WTC11 (cell line): ENCODE measurements at regions not wholly inside any gene's neighbourhood (a gene's known extent, or its start where the extent isn't known, plus 50 kb on each side); places are given as distances from the start of the nearest gene placed in this dataset.

Experiments used
- ATAC-seq: fragments of 200-7000 bp; cut with Tn5 transposase; 2 replicates; pipeline ENCODE4 v1.10.0; 2021; ENCODE audit warnings: mild to moderate bottlenecking, moderate library complexity
- CTCF ChIA-PET: fragments of 300-600 bp; sonication (Branson Sonifier 250); formaldehyde crosslinking; loops from one replicate; lab custom pipeline; 2021; ENCODE audit warnings: antibody characterized with exemption; lab: Charles Lee
- POLR2A ChIA-PET: fragments of 350-600 bp; sonication (Branson Sonifier 250); formaldehyde crosslinking; loops from one replicate; lab custom pipeline; 2021; ENCODE audit warnings: antibody characterized with exemption; lab: Charles Lee
- DNase-seq: peaks from one replicate; pipeline ENCODE4 v3.0.0; 2021; ENCODE audit warnings: low spot score
- H3K27ac Mint-ChIP-seq: 2 replicates; pipeline ENCODE4 v1.8.0; 2021; ENCODE audit warnings: mixed read lengths
- H3K27me3 Mint-ChIP-seq: 2 replicates; pipeline ENCODE4 v1.8.0; 2021; ENCODE audit warnings: low read depth, mild to moderate bottlenecking, moderate library complexity, mixed read lengths
- H3K36me3 Mint-ChIP-seq: 2 replicates; pipeline ENCODE4 v1.8.0; 2021; ENCODE audit warnings: mixed read lengths
- H3K4me1 Mint-ChIP-seq: 2 replicates; pipeline ENCODE4 v1.8.0; 2022; ENCODE audit warnings: mixed read lengths
- H3K4me3 Mint-ChIP-seq: 2 replicates; pipeline ENCODE4 v1.8.0; 2021; ENCODE audit warnings: mild to moderate bottlenecking, moderate library complexity, mixed read lengths
- H3K9me3 Mint-ChIP-seq: 2 replicates; pipeline ENCODE4 v1.8.0; 2021; ENCODE audit warnings: mixed read lengths
- AR ChIP-seq: fragments of 250-450 bp; sonication (Bioruptor Pico); IDR thresholded peaks from 2 replicates; pipeline ENCODE4 v1.9.0; 2021; ENCODE audit warnings: mild to moderate bottlenecking
- ATF6 ChIP-seq: sonication (generic); formaldehyde crosslinking; IDR thresholded peaks from 2 replicates; pipeline ENCODE4 v1.8.1; 2023; ENCODE audit warnings: mild to moderate bottlenecking, missing genetic modification reagents
- CBFB ChIP-seq: sonication (generic); formaldehyde crosslinking; IDR thresholded peaks from 2 replicates; pipeline ENCODE4 v1.8.1; 2022; ENCODE audit warnings: mild to moderate bottlenecking, low read depth, missing genetic modification reagents
- CDX4 ChIP-seq: fragments of 250-450 bp; sonication (Bioruptor Pico); IDR thresholded peaks from 2 replicates; pipeline ENCODE4 v1.9.0; 2021; ENCODE audit warnings: moderate library complexity, mild to moderate bottlenecking, inconsistent platforms, borderline replicate concordance
- CREB1 ChIP-seq: sonication (generic); formaldehyde crosslinking; IDR thresholded peaks from 2 replicates; pipeline ENCODE4 v1.8.0; 2023; ENCODE audit warnings: mild to moderate bottlenecking, missing genetic modification reagents
- GRHL2 ChIP-seq: fragments of 250-450 bp; sonication (Bioruptor Pico); IDR thresholded peaks from 2 replicates; pipeline ENCODE4 v1.8.0; 2022; ENCODE audit warnings: mild to moderate bottlenecking, moderate library complexity; ENCODE audit not compliant: insufficient replicate concordance, severe bottlenecking
- GTF2I ChIP-seq: fragments of 250-450 bp; sonication (Bioruptor Pico); conservative IDR thresholded peaks from 2 replicates; pipeline ENCODE4 v1.4.0; 2021; ENCODE audit warnings: mild to moderate bottlenecking
- HMGA2 ChIP-seq: fragments of 250-450 bp; sonication (Bioruptor Pico); IDR thresholded peaks from 2 replicates; pipeline ENCODE4 v1.4.0; 2021; ENCODE audit warnings: mild to moderate bottlenecking, moderate library complexity
- HMGXB4 ChIP-seq: sonication (generic); formaldehyde crosslinking; IDR thresholded peaks from 2 replicates; pipeline ENCODE4 v1.8.1; 2023; ENCODE audit warnings: mild to moderate bottlenecking, moderate library complexity, missing genetic modification reagents
- JUN ChIP-seq: sonication (generic); formaldehyde crosslinking; IDR thresholded peaks from 2 replicates; pipeline ENCODE4 v1.8.0; 2023; ENCODE audit warnings: mild to moderate bottlenecking, missing genetic modification reagents
- NFYB ChIP-seq: sonication (generic); formaldehyde crosslinking; conservative IDR thresholded peaks from 2 replicates; pipeline ENCODE4 v1.8.0; 2022; ENCODE audit warnings: low read depth, missing genetic modification reagents
- PRRX2 ChIP-seq: fragments of 250-450 bp; sonication (Bioruptor Pico); IDR thresholded peaks from 2 replicates; pipeline ENCODE4 v1.8.0; 2021; ENCODE audit warnings: mild to moderate bottlenecking
- SMAD4 ChIP-seq: sonication (generic); formaldehyde crosslinking; IDR thresholded peaks from 2 replicates; pipeline ENCODE4 v1.8.0; 2022; ENCODE audit warnings: mild to moderate bottlenecking, missing genetic modification reagents
- TCF7 ChIP-seq: sonication (generic); formaldehyde crosslinking; IDR thresholded peaks from 2 replicates; pipeline ENCODE4 v1.8.0; 2022; ENCODE audit warnings: mild to moderate bottlenecking, low read depth, missing genetic modification reagents, moderate library complexity
- USF2 ChIP-seq: sonication (generic); formaldehyde crosslinking; IDR thresholded peaks from 2 replicates; pipeline ENCODE4 v1.8.1; 2023; ENCODE audit warnings: mild to moderate bottlenecking, missing genetic modification reagents, moderate library complexity
- ZBTB43 ChIP-seq: sonication (generic); formaldehyde crosslinking; IDR thresholded peaks from 2 replicates; pipeline ENCODE4 v1.8.1; 2023; ENCODE audit warnings: mild to moderate bottlenecking, missing genetic modification reagents
- ZNF423 ChIP-seq: fragments of 250-450 bp; sonication (Bioruptor Pico); IDR thresholded peaks from 2 replicates; pipeline ENCODE4 v2.1.2; 2022; ENCODE audit warnings: mild to moderate bottlenecking, moderate library complexity

GRCh38 chr6:166798652-166799051, 157.7 kb downstream of the RNASET2 start:
- DNase-seq = no peak
- TF ChIP-seq NFYB (CRISPR knock-in tag) (no peak), GRHL2 (no peak), CREB1 (CRISPR knock-in tag) (no peak)
- TF ChIP-seq, all 79 proteins: peak for 0
- Mint-ChIP-seq H3K36me3 (no peaks in the 10 kb centered on the region), H3K9me3 (no peaks in the 10 kb centered on the region), H3K27ac (no peak overlapping the region), H3K4me1 (no peaks in the 10 kb centered on the region), H3K4me3 (no peak overlapping the region), H3K27me3 (no peaks in the 10 kb centered on the region)
- ChIA-PET POLR2A (no interaction called here), CTCF (interaction anchor here (0.5 to 2.2 kb wide), 3 partner anchors 23 to 552 kb away, joined by 3 to 6 read pairs (median 6); no protein-coding TSS in a partner anchor)
- ATAC-seq = peak; percentile 58; the same call in 1 of the 2 replicates

- Mint-ChIP-seq H3K9me3 (peaks cover 2% of the 10 kb centered on the region), H3K4me1 (no peaks in the 10 kb centered on the region), H3K27ac (no peak overlapping the region), H3K27me3 (no peaks in the 10 kb centered on the region), H3K36me3 (no peaks in the 10 kb centered on the region), H3K4me3 (no peak overlapping the region)
- ChIA-PET CTCF (no interaction called here), POLR2A (no interaction called here)
- TF ChIP-seq TCF7 (CRISPR knock-in tag) = no peak
- no peak for TF ChIP-seq USF2
- no peak for TF ChIP-seq JUN
- TF ChIP-seq HMGXB4 (CRISPR knock-in tag) = no peak
- TF ChIP-seq CBFB (CRISPR knock-in tag) = no peak
- no peak for TF ChIP-seq SMAD4 (CRISPR knock-in tag)
- TF ChIP-seq ZBTB43 (CRISPR knock-in tag) = no peak
- no peak for TF ChIP-seq PRRX2
- TF ChIP-seq CDX4 = no peak
- TF ChIP-seq GTF2I (CRISPR knock-in tag) = no peak
- TF ChIP-seq HMGA2 = no peak
- TF ChIP-seq ZNF423 (CRISPR knock-in tag) = no peak
- no peak for TF ChIP-seq AR
- TF ChIP-seq ATF6 (CRISPR knock-in tag) = no peak
- ATAC-seq (no peak), DNase-seq (no peak)
These were observed 159.7 kb downstream of the RNASET2 start for GRCh38 chr6:166796610-166797009.
